ENCODE measurements at regions not wholly inside any gene's neighbourhood (a gene's known extent, or its start where the extent isn't known, plus 50 kb on each side); places are given as distances from the start of the nearest gene placed in this dataset.
"Not testable (repeated sequence)": the region's sequence is repeated elsewhere in the genome, so short reads cannot be mapped to it uniquely, and the experiment has no call there.

- WGBS (ENCODE audit: low lambda C conversion rate) = 98% methylated on average over 9 of the region's 11 CpGs
- DNase-seq; H3K27me3 ChIP-seq (ENCODE audit: insufficient read depth); H3K27ac ChIP-seq (ENCODE audit: low read depth in 2 of 2, low read length in 1 of 2); H3K79me2 ChIP-seq (ENCODE audit: insufficient read depth); H4K20me1 ChIP-seq (ENCODE audit: insufficient read depth); H3K4me3 ChIP-seq (ENCODE audit: low read depth in 2 of 2, low read length in 1 of 2); CTCF ChIA-PET; H2AFZ ChIP-seq (ENCODE audit: low read depth); H3K9ac ChIP-seq; H3K4me2 ChIP-seq; H3K4me1 ChIP-seq (ENCODE audit: control insufficient read depth in 1 of 2, insufficient read depth in 2 of 2, low read depth in 1 of 2, low read length in 1 of 2); H3K9me2 ChIP-seq; H3F3A ChIP-seq (replicated peaks; ENCODE audit: insufficient read depth); H3K9me3 ChIP-seq; POLR2A ChIA-PET; H3K36me3 ChIP-seq (replicated peaks in 1 of 2; ENCODE audit: control insufficient read depth in 1 of 2, insufficient read depth in 2 of 2, low read length in 1 of 2): not testable (repeated sequence)
Measured at GRCh38 chr2:111290370-111290769, 169.7 kb downstream of the BCL2L11 start.

DNA sequence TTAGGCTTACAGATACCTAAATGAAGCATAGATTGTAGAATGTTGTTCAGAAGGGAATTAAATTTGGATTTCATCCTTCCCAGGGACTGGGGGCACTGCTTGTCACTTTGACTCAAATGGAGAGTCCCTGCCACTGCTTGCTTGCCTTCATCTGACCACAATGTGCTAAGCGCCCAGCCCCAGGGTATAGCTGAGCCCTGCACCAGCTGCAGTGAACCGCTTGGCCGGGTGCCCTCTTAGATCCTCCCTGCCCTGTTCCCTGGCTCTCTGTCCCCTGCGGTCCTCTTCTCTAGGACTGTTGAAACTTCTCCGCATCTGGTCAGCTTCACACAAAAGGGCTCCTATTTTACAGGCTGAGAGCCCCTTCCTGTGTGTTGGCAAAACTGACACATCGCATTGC is 170.9 kb downstream of the BCL2L11 start:
- H3K9ac ChIP-seq; H3K36me3 ChIP-seq (replicated peaks in 1 of 2; ENCODE audit: control insufficient read depth in 1 of 2, insufficient read depth in 2 of 2, low read length in 1 of 2); H3K4me2 ChIP-seq; H3K27me3 ChIP-seq (ENCODE audit: insufficient read depth); H3F3A ChIP-seq (replicated peaks; ENCODE audit: insufficient read depth); H3K79me2 ChIP-seq (ENCODE audit: insufficient read depth); H2AFZ ChIP-seq (ENCODE audit: low read depth); H3K9me2 ChIP-seq; H3K9me3 ChIP-seq; H3K4me1 ChIP-seq (ENCODE audit: control insufficient read depth in 1 of 2, insufficient read depth in 2 of 2, low read depth in 1 of 2, low read length in 1 of 2); CTCF ChIA-PET; POLR2A ChIA-PET; H4K20me1 ChIP-seq (ENCODE audit: insufficient read depth); DNase-seq; H3K4me3 ChIP-seq (ENCODE audit: low read depth in 2 of 2, low read length in 1 of 2): not testable (repeated sequence)
- 78% methylated on average over 4 of the region's 6 CpGs for WGBS (ENCODE audit: low lambda C conversion rate)
- peak overlapping the region in 1 of 2 experiments; percentile 64; a peak in 2 of 4 replicates for H3K27ac ChIP-seq (ENCODE audit: low read depth in 2 of 2, low read length in 1 of 2)

DNA sequence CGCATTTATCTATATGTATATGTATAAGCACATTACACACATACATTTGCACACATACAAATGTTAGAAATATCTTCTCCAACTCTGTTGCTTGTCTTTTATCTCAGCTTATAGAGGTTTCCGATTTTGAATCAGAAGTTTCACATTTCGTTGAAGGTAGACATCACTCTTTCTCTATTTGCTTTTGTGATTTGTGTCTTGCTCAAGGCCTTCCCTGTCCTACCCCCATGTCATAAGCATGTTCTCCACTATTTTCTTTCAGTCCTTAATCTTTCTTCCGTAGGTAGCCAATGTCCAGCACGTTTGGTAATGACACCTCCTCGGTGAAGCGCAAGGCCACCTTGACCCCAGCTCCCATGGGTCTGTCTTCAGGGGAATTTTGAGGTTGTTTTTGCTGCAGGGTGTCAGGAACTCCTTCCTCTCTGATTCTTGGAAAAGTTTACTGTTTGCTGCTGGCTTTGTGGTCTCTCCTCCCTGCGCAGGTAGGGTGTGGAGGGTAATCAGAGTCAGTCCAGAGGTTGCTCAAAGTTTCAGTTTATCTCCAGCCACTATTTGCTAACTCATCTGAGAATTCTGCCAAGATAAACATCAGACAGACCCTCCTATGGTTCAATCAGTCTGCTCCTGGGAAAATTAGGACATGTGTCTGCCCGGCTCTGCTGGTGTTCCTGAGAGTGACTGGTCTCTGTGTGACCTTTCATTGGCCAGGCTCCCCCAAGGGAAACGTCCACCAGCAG is 171.7 kb downstream of the BCL2L11 start:
- H3K27ac ChIP-seq (ENCODE audit: low read depth in 2 of 2, low read length in 1 of 2) = peak overlapping the region in 1 of 2 experiments; percentile 64; a peak in 2 of 4 replicates
- H3K36me3 ChIP-seq (replicated peaks in 1 of 2; ENCODE audit: control insufficient read depth in 1 of 2, insufficient read depth in 2 of 2, low read length in 1 of 2); H4K20me1 ChIP-seq (ENCODE audit: insufficient read depth); H3K79me2 ChIP-seq (ENCODE audit: insufficient read depth); H3K9me3 ChIP-seq; POLR2A ChIA-PET; DNase-seq; H2AFZ ChIP-seq (ENCODE audit: low read depth); H3K9me2 ChIP-seq; H3K4me2 ChIP-seq; H3K4me3 ChIP-seq (ENCODE audit: low read depth in 2 of 2, low read length in 1 of 2); H3K27me3 ChIP-seq (ENCODE audit: insufficient read depth); H3F3A ChIP-seq (replicated peaks; ENCODE audit: insufficient read depth); H3K4me1 ChIP-seq (ENCODE audit: control insufficient read depth in 1 of 2, insufficient read depth in 2 of 2, low read depth in 1 of 2, low read length in 1 of 2); H3K9ac ChIP-seq; CTCF ChIA-PET: not testable (repeated sequence)
- WGBS (ENCODE audit: low lambda C conversion rate) = 87% methylated on average over 8 of the region's 10 CpGs

DNA sequence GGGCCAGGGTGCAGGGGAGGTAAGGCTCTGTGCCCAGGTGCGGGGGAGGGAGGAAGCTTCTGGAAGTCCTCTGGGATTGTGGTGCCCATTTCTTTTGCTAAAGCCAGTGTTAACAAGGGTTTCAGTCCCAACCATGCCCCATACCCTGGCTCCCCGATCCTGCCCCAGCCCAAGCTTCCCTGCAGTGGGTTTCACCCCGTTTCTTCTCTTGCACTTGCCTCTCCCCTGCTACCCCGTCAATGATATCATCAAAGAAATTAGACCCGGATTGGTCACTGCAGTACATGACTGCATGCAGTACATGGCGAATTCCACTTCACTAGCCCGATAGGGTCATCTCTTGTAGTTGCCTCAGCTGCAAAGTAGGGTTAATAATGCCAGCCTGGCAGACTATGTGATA is 174.0 kb downstream of the BCL2L11 start:
- H3K9ac ChIP-seq; H3K4me3 ChIP-seq (ENCODE audit: low read depth in 2 of 2, low read length in 1 of 2); H3K4me1 ChIP-seq (ENCODE audit: control insufficient read depth in 1 of 2, insufficient read depth in 2 of 2, low read depth in 1 of 2, low read length in 1 of 2); H3K4me2 ChIP-seq; H3K9me2 ChIP-seq; H3K79me2 ChIP-seq (ENCODE audit: insufficient read depth); H4K20me1 ChIP-seq (ENCODE audit: insufficient read depth); H3K9me3 ChIP-seq; H2AFZ ChIP-seq (ENCODE audit: low read depth); DNase-seq; POLR2A ChIA-PET; H3K36me3 ChIP-seq (replicated peaks in 1 of 2; ENCODE audit: control insufficient read depth in 1 of 2, insufficient read depth in 2 of 2, low read length in 1 of 2); H3K27ac ChIP-seq (ENCODE audit: low read depth in 2 of 2, low read length in 1 of 2); CTCF ChIA-PET; H3F3A ChIP-seq (replicated peaks; ENCODE audit: insufficient read depth); H3K27me3 ChIP-seq (ENCODE audit: insufficient read depth): not testable (repeated sequence)
- WGBS (ENCODE audit: low lambda C conversion rate) = no CpG with 5 or more reads among the region's 7 CpGs

DNA sequence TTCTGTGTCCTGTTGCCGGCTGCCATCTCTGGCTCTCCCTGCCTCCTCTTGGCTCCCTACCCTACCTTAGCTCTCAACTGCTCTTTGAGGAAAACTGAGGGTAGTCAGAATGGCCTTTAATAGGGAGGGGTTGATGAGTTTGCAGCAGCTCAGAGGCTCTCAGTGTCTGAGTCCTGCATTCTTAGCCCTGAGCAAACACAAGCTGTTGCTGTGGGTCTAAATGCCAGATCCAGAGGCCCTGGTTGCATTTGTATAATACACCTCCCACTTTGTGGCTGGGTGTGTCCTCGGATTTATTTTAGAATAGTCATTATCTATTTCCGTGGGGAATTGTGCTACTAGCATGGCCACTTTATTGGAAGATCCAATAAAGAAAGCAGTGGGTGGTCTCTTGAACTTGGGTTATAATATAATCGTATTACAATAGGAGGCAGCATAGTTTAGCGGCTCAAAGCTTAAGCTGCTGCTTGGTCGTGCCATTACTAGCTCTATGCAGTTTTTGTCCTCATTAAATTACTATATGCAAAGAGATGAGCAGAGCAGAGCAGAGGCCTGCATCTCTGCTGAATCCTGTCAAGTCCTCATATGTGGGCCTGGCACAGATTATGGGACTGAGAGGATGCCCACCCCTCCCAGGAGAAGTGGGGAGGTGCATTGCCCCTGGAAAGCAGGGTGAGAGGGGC is 175.5 kb downstream of the BCL2L11 start:
- WGBS (ENCODE audit: low lambda C conversion rate) = 86% methylated on average over 6 of the region's 6 CpGs
- H3K79me2 ChIP-seq (ENCODE audit: insufficient read depth); H3K4me2 ChIP-seq; H2AFZ ChIP-seq (ENCODE audit: low read depth); H3K27ac ChIP-seq (ENCODE audit: low read depth in 2 of 2, low read length in 1 of 2); H3K4me1 ChIP-seq (ENCODE audit: control insufficient read depth in 1 of 2, insufficient read depth in 2 of 2, low read depth in 1 of 2, low read length in 1 of 2); H3F3A ChIP-seq (replicated peaks; ENCODE audit: insufficient read depth); H3K9me3 ChIP-seq; H3K9ac ChIP-seq; H3K4me3 ChIP-seq (ENCODE audit: low read depth in 2 of 2, low read length in 1 of 2); DNase-seq; CTCF ChIA-PET; H3K27me3 ChIP-seq (ENCODE audit: insufficient read depth); H3K36me3 ChIP-seq (replicated peaks in 1 of 2; ENCODE audit: control insufficient read depth in 1 of 2, insufficient read depth in 2 of 2, low read length in 1 of 2); H4K20me1 ChIP-seq (ENCODE audit: insufficient read depth); POLR2A ChIA-PET; H3K9me2 ChIP-seq: not testable (repeated sequence)

DNA sequence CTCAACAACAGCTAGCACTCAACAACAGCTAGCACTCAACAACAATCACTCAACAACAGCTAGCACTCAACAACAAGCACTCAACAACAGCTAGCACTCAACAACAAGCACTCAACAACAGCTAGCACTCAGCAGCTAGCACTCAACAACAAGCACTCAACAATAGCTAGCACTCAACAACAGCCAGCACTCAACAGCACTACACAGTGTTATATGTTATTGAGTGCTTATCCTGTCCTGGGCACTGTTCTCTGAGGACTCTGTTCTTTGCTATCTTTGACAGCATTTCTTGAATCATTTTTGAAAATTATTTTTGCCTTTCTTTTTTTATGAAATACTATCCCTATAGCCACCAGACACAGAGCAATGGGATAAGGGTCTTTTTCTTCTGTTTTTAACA is 176.4 kb downstream of the BCL2L11 start:
- H3K4me3 ChIP-seq (ENCODE audit: low read depth in 2 of 2, low read length in 1 of 2); H4K20me1 ChIP-seq (ENCODE audit: insufficient read depth); H3K36me3 ChIP-seq (replicated peaks in 1 of 2; ENCODE audit: control insufficient read depth in 1 of 2, insufficient read depth in 2 of 2, low read length in 1 of 2); H3K9ac ChIP-seq; H3K9me3 ChIP-seq; H3K4me1 ChIP-seq (ENCODE audit: control insufficient read depth in 1 of 2, insufficient read depth in 2 of 2, low read depth in 1 of 2, low read length in 1 of 2); H3K27ac ChIP-seq (ENCODE audit: low read depth in 2 of 2, low read length in 1 of 2); H3F3A ChIP-seq (replicated peaks; ENCODE audit: insufficient read depth); H2AFZ ChIP-seq (ENCODE audit: low read depth); H3K4me2 ChIP-seq; DNase-seq; H3K79me2 ChIP-seq (ENCODE audit: insufficient read depth); H3K27me3 ChIP-seq (ENCODE audit: insufficient read depth); CTCF ChIA-PET; H3K9me2 ChIP-seq; POLR2A ChIA-PET: not testable (repeated sequence)
